CD4-positive, alpha-beta T cell treated with Interleukin-4 for 4 hours (primary cell): ENCODE measurements at regions not wholly inside any gene's neighbourhood (a gene's known extent, or its start where the extent isn't known, plus 50 kb on each side); places are given as distances from the start of the nearest gene placed in this dataset.
"Not testable (repeated sequence)": the region's sequence is repeated elsewhere in the genome, so short reads cannot be mapped to it uniquely, and the experiment has no call there.

Source experiments
- DNase-seq: peaks from one replicate; pipeline ENCODE4 v3.0.0-alpha.2; 2020

DNA sequence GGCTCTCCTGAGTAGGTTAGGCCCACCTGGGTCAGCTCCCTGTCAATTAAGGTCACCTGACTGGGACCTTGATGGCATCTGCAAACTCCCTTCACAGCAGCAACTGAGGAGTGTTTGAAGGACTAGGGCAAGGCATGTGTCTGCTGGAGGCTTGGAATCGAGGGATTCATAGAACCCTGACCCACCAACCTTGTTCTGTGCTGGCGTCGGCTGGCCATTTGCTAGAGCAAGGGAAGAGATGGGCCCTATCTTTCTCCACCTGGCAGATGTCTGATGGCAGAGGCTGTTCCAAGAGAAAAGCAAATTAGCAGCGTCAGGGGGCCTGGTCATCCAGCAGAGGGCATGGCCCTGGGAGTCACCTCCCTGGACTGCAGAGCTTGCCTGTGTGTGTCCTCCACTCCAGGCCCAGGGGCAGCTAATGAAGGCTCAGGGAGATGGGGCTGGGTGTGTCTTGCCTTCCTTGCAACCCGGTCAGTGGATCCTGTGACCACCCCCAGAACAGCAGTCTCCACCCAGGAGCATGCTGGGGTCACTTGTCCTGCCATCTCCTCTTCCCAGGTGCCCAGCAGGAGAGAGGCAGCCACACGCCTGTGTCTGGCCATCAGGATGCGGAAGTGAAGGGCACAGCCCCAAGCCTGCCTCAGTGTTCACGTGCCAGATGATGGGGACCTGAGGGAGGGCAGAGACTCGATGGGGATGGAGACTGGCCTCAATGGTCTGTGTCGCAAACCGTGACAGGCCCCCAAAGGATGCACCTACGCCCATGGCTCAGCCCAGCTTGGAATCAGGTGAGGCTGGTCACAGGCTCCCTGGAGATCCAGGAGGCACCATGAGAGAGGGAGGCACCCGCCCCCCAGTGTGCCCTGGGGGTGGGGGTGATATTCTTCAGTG lies 53.9 kb downstream of the BARX1 start:
- no peak for DNase-seq

DNA sequence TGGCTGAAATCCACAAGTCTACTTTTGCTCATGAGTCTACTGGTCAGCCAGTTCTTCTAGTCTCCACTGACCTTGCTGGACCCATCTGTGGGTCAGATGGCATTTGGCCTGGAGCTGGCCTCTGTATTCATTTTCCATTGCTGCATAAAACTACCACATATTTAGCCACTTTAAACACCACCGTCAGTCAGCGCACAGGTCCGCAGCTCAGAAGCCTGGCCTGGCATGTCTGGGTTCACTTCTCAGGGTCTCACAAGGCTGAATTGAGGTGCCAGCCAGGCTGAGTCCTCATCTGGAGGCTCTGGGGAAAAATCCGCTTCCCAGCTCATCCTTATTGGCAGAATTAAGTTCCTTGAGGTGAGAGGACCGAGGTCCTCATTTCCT lies 54.7 kb downstream of the BARX1 start:
- no peak for DNase-seq

DNA sequence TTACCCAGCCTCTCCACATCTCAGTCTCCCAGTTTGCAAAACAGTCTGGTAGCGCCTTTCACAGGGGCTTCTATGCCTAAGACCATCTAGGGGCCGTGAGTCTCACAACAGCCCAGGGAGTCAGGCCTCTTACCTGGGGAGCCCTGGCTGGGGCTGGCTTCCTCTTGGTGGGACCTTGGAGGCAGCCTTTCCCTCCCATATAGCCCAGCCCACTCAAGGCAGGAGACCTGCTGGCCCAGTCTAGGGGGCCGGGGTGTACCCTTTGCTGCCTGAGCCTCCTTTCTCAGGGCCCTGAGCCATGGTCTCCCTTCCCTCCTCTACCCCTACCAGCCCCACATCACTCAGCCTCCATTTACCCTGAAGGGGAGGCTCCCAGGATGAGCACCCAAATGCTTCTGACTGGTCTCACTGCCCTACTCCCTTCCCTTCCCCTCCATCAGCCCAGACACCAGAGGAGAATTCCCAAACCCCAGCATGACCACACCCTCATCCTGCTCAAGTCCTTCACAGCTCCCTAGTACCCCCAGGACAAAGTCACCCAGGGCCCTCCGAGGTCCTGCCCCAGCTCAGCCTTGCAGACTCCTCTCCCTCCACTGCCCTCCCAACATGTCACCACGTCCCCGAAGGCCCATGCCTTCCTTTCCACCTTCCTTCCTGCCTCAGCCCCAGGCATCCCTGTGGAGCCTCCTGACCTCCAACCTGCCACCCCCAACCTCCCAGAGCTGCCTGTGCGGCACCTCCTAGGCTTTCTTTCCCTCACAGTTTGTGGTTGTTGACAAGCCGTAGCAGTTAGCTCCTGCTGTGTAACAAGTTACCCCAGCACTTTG lies 55.3 kb downstream of the BARX1 start:
- no peak for DNase-seq

DNA sequence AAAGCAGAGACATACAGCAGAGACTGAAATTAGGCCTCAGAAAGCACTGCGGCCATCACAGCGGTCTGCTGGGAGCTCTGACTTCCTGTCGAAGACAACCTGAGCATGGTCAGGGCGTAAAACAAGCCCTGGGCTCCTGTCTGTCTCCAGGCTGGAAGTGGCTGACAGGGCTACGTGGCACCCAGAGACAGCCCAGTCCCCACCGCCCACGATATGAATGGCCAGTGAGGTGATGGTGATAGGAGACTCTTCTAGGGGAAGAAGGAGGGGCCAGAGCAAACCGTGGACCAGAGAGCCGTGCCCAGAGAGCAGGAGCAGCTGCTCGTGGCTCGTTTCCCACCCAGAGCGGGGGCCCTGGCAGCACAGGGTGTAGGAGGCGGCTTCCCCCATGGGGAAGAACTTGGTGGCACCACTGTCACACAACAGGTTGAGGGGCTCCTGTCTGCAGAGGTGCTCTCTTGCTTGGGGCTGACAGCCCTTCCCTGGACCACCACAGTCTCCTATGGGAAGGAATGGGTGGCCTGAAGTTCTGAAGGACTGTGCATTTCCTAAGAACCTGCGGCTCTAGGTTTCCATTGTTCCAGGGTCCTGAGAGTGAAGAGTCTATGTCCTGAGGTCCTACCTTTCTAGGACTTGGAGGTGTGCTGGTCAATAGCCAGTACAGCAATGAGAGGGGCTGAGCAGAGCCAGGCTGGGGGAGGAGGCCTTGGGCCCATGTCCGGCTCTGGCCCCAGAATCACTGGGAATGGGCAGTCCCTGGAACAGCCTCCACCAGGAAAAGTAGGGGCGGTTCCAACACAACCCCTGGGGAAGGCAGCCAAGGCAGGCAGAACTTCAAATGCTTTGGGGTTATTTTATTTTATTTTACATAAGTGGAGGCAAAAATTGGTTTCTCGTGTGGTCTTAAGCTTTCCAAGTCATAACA lies 56.4 kb downstream of the BARX1 start:
- no peak for DNase-seq

DNA sequence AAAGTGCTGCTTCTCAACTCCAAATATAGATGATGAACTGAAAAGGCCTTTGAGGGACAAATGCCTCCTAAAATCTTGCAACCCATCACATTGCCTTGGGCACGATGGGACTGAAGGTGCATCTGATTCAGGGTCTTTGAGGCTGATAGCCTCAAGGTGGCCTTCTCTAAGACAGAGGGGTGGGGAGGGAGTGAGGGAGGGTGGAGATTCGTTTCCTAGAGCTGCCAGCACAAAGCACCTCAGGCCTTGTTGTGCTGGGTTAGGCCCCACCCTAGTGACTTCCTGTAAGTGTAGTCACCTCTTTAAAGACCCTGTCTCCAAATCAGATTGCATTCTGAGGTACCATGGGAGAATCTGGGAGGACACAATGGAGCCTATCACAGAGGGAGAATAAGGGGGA lies 57.1 kb downstream of the BARX1 start:
- peak; percentile 8 for DNase-seq

DNA sequence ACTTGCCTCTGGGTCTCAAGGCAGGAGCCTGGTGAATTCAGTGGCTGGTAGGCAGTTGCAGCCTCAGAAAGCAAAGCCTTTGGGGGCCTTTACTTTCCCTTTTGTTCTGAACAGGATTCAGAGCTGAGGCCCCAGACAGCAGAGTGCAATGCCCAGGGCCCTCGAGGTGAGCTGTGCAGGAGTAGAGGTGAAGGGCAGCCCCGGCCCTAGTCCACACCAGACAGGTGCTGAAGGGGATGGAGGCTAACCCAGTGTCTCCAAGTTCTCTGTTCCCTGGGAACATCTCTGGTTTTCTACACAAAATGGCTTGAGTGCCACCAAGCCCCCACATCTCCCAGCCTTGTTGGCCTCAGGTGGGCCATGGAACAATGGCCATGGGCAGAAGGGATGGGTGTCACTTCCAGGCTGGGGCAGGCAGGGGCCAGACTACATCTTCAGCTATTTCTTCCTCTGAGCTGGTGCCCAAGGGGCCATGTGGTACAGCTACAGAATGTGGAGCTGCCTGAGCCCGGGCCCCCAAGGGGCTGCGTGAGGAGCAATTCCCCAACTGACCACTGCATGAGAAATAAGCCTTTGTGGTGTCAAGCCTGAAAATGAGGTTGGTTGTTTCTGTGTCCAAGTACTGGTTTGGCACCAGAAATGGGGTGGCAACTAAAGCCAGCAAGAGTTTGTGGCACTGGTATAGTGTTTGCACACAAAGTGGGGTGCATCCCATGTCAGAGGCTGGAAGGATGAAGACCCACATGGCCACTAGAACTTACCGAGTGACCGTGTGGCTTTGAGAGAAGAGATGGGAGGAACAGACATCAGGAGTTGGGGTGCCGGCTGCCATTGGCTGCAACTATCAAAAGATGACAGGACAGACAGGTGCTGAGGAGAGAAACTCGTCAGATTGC lies 57.8 kb downstream of the BARX1 start:
- DNase-seq: no peak

DNA sequence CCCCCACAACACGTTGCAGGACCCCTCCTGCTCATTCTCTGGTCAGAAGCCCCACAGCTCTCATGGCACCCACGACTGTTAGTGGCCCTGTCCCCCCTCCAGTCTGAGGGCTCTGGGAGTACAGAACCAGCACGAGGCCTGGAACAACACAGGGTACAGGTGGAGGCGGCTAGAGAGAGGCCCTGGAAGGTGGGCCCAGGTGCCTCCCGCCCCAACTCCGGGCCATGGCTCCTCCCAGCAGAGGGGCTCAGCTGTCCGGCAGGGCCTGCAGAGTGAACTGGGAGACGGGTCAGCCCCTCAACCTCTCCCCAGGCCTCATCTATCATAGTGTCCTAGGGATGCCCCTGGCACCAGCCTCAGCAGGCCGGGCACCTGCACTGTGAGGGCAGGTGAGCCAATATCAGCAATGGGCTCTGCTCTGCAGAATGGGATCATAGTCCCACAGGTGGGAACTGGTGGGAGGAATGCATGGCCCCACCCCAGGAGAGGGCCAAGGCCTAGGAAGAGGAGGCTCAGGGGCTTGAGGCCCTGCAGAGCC lies 58.6 kb downstream of the BARX1 start:
- no peak for DNase-seq

DNA sequence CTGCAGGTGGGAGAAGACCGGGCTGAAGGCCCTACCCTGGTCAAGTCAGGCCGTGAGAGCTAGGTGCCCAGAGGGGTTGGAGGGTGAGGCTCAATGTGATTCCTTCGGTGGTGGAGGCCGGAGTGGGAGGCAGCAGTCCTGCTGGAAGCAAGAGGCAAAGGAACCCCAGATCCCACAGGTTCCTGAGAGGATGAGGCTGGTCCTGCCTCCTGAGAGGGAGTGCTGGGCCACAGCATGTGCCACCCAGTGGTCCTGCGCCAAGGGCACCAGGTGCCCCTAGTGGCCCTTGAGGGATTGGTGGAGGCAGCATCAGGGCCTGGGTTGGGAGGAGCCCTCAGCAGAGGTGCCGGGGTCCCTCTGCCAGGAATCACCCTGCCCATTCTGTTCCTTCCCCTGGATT lies 59.1 kb downstream of the BARX1 start:
- DNase-seq: no peak

DNA sequence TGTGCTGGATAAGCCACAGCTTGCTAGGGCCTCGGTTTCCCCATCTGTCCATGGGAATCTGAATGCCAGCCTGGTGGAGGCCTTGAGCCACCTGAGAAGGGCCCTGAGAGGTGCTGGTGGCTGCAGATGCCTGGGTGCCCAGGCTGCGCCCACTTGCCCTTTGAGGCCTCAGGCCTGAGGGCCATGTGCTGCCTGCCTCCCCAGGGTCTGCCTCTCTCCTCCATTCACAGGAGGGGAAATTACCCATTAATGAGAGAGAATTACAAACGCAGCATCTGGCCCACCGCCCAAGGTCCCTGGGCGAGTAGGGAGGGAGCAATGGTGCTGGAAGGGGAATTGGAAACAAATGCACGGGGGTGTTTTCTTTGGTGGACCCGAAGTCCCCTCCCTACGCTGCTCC lies 59.6 kb downstream of the BARX1 start:
- no peak for DNase-seq

DNA sequence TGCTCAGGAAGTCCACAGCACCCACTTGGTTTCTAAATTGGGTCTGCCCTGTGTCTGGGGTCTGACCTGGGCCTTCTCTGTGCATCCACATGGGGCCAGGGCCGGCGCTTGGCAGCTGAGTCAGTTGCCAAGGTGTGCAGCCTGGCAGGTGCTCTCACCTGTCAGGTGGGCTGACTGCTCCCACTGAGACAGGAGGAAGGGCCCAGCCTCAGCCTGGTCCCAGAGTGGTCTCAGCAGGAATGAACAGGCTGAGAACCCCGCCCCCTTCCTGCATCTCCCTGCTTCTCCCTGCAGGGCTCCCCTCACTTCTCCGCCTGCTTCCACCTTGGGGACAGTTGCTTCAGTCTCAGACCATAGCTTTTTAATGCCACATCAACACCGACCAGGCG lies 60.5 kb downstream of the BARX1 start:
- no peak for DNase-seq

DNA sequence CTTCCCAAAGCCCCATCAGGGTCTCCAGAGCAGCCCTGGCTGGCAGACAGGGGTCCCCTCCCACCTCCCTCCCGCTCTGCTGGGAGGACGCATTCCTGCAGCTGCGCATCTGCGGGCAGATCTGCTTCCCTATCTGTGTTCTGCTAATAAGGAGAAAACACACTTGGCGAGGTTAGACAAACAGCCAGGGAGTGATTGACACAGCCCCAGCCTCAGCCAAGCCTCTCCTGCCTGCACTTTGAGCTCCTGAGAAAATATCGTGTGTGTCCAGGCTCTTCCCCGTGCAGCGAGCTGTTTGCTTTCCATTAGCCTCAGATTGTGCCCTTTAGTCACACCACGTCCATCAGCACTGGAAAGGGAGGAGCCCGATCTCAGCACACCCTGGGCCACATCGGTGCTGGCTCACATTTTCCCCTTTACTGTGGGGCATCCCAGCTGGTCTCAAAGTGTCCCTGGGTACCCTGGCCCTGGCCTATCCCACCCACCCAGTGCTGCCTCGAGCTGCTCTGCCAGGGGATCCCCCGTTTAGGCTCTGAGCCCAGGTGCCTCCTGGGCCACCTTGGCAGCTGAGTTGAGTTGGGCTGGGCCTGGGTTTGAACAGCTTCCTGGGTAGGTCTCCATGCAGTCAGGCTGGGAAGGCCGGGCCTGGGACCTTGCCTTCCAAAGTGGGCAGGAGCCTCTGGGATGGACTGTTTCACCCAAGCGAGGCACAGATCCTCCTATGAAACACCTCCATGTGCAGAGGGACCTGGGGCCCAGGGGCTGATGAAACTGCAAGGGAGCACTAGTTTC lies 61.1 kb downstream of the BARX1 start:
- no peak for DNase-seq

DNA sequence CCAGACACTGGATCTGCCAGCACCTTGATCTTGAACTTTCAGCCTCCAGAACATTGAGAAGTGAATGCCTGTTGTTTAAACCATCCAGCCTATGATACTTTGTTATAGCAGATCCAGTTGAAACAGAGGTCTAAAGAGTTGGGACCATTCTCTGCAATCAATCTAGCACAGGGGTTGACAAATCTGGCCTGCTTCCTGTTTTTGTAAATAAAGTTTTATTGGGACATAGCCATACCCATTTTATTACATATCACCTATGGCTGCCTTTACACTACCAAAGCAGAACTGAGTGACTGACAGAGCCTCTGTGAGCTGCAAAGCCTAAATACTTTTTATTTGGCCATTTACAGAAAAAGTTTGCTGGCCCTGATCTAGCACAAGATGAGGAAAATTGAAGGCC lies 62.0 kb downstream of the BARX1 start:
- no peak for DNase-seq

DNA sequence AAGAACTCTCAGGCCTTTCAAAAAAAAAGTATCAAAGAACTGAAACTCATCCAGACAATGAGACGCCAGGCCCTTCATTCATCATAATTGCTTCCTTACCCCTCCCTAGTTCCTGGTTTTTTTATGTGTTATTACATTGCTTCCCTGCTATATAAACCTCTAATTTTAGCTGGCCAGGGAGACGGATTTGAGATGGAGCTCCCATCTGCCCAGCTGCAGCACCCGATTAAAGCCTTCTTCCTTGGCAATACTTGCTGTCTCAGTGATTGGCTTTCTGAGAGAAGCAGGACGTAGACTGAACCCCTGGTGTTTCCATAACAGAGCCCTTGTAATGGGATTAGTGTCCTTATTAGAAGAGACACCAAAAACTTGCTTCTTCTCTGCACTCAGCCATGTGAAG lies 62.4 kb downstream of the BARX1 start:
- DNase-seq: no peak

DNA sequence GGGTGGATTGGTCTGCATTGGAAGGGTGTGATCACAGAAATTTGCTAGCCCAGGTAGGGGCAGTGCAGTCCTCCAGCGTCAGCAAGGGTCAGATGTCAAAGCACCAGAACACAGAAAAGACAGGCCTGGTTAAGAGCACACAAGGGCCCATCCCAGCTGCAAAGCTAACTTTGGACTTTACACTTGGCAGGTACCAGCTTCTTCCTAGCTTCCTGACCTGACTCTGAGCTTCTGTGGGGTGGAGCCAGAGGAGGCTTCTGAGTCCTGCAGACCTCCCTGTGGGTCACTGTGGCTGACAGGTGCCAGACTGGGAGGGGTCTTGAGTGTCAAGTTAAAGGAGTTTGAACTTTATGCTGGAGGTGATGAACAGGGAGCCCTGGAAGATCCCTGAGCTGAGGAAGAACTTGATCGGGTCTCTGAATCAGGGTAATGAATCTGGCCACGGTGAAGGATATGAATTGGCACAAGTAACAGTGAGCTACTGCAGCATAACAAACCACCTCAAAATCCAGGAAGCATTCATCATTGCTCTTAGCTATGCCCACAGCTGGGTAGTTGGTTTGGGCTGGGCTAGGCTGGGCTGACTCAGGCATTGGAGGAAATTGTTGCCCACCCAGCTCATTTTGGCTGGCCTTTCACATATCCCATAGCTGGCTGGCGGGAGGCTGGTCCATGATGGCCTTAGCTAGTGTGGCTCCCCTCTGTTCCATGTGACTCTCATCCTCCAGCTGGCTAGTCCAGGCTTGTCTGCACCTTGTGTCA lies 63.4 kb downstream of the BARX1 start:
- no peak for DNase-seq

DNA sequence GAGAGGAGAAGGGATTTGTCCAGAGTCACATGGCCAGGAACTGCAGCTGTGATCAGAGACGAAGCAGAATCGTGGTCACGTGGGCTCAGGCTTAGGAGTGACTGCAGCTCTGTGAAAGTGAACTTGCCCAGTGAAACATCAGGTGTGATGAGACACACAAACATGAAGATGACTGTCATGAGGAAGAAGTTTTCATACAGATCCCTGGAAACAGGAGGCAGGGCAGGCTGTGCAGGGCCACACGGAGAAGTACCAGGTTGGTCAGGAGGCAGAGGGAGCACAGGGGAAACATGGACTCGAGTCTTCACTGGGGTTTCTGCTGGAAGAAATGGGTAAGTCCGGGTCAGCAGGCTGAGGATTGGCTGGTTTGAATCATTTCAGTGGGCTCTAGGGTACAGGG lies 64.1 kb downstream of the BARX1 start:
- DNase-seq: no peak

DNA sequence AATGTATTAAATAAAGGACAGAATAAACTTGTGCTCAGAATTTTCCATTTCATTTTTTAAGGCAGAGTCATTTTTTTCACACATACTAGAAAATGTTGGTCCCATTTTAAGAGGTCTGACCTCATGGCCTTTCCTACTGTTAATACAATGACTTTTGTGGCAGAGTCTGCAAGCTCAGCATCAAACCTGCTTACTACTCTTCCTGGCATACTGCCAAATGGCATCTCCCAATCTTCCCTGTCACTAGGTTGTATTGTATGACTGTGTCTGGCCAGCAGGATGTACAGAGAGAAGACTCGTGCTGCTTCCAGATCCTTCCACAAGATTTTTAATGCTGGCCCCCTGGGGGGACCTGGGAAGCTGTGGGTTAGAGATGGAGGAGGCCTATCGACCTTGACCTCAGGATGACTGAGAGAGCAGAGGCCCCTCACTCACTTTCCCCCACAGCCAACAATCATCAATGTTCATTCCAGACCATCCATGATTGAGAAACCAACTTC lies 64.7 kb downstream of the BARX1 start:
- no peak for DNase-seq

DNA sequence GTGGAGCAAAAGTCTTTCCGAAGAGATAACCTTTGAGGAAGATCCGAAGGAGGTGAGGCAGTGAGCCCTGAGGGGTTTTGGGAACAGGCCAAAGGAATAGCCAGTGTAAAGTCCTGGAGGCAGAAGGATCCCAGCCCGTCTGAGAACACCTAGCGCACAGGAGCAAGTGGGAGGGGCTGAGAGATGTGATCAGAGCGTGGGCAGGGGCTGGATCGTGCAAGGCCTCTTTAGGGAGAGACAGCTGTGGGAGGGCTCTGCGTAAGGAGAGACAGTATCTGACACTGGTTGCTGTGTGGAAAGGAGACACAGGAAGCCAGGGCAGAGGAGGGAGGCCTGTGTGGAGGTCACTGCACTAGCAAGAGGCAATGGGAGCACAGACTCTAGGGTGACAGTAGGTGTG lies 68.2 kb downstream of the BARX1 start:
- no peak for DNase-seq

DNA sequence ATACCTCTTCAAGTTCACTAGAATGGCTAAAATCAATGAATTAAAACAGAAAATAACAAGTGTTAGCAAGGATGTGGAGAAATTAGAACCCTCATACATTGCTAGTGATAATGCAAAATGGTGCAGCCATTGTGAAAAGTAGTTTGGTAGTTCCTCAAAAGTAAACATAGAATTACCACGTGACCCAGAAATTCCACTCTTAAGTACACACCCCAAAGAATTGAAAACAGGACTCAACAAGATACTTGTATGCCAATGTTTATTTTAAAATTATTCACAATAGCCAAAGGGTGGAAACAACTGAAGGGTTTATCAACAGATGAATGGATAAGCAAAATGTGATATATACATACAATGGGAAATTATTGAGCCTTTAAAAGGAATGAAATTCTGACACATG lies 70.3 kb downstream of the BARX1 start:
- no peak for DNase-seq

DNA sequence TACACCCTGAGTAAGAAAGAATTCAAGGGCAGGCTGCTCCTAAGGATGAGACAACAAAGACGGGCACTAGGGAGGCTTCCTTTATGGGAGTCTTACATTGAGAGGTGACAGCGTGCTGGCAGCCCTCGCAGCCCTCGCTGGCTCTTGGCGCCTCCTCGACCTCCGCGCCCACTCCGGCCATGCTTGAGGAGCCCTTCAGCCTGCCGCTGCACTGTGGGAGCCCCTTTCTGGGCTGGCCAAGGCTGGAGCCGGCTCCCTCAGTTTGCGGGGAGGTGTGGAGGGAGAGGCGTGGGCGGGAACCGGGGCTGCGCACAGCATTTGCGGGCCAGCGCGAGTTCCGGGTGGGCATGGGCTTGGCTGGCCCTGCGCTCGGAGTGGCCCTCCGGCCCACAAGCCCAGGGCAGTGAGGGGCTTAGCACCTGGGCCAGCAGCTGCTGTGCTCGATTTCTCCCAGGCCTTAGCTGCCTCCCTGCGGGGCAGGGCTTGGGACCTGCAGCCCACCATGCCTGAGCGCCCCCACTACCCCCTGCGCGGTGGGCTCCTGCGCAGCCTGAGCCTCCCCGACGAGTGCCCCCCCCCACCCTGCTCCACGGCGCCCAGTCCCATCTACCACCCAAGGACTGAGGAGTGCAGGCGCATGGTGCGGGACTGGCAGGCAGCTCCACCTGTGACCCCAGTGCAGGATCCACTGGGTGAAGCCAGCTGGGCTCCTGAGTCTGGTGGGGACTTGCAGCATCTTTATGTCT lies 75.3 kb downstream of the BARX1 start:
- DNase-seq: not testable (repeated sequence)
